ENCODE measurements at regions not wholly inside any gene's neighbourhood (a gene's known extent, or its start where the extent isn't known, plus 50 kb on each side); places are given as distances from the start of the nearest gene placed in this dataset.

DNA sequence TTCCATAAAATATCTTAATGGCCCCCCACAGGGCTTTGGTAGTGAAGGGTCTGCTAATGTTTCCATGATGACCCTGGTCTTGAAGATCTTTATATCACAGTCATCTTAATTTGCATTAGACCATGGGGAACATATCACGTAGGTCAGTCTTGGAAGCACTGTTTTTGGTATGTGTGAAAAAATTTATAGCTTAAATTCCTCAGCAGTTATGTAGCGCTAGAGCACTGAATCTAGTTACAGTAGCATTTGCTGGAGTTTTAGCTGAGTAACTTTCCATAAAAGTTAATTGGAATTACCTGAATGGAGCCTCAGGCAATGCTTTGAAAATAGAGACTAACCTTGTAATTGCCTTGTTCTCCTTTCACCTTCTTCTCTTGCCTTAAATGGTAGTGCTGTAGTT, 648.8 kb downstream of the IQCM start:
- TF ChIP-seq, protein P1, sequence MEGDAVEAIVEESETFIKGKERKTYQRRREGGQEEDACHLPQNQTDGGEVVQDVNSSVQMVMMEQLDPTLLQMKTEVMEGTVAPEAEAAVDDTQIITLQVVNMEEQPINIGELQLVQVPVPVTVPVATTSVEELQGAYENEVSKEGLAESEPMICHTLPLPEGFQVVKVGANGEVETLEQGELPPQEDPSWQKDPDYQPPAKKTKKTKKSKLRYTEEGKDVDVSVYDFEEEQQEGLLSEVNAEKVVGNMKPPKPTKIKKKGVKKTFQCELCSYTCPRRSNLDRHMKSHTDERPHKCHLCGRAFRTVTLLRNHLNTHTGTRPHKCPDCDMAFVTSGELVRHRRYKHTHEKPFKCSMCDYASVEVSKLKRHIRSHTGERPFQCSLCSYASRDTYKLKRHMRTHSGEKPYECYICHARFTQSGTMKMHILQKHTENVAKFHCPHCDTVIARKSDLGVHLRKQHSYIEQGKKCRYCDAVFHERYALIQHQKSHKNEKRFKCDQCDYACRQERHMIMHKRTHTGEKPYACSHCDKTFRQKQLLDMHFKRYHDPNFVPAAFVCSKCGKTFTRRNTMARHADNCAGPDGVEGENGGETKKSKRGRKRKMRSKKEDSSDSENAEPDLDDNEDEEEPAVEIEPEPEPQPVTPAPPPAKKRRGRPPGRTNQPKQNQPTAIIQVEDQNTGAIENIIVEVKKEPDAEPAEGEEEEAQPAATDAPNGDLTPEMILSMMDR (IDR thresholded peaks at IDR 0.05; ENCODE audit: control extremely low read depth in 1 of 3, insufficient read depth in 1 of 3, low read depth in 1 of 3, low read length in 3 of 3) = no peak
- TF ChIP-seq SIN3A (conservative IDR thresholded peaks at IDR 0.05 in 1 of 2, IDR thresholded peaks at IDR 0.05 in 1 of 2; ENCODE audit: low read depth in 1 of 2, low read length in 2 of 2) (no peak), POLR2AphosphoS5 (IDR thresholded peaks at IDR 0.05; ENCODE audit: low read depth, low read length) (no peak), EZH2 (IDR thresholded peaks at IDR 0.05; ENCODE audit: low read depth, low read length, severe bottlenecking) (no peak), EP300 (IDR thresholded peaks at IDR 0.05; ENCODE audit: borderline replicate concordance in 1 of 2, low read depth in 2 of 2, low read length in 2 of 2) (no peak), POLR2A (IDR thresholded peaks at IDR 0.05; ENCODE audit: control extremely low read depth in 1 of 2, low read depth in 2 of 2, low read length in 2 of 2) (no peak), RAD21 (IDR thresholded peaks at IDR 0.05 in 1 of 2, conservative IDR thresholded peaks at IDR 0.05 in 1 of 2; ENCODE audit: low read depth in 2 of 2, low read length in 2 of 2) (no peak), CBX8 (IDR thresholded peaks at IDR 0.05; ENCODE audit: borderline replicate concordance, low read depth, low read length) (no peak), HDAC2 (IDR thresholded peaks at IDR 0.05; ENCODE audit: borderline replicate concordance in 1 of 2, low read depth in 2 of 2, low read length in 2 of 2) (no peak), RFX5 (IDR thresholded peaks at IDR 0.05; ENCODE audit: borderline replicate concordance, low read depth, low read length) (no peak), TEAD4 (IDR thresholded peaks at IDR 0.05; ENCODE audit: low read depth, low read length) (no peak), CHD2 (IDR thresholded peaks at IDR 0.05; ENCODE audit: low read length) (no peak)
- TF ChIP-seq, protein P2, sequence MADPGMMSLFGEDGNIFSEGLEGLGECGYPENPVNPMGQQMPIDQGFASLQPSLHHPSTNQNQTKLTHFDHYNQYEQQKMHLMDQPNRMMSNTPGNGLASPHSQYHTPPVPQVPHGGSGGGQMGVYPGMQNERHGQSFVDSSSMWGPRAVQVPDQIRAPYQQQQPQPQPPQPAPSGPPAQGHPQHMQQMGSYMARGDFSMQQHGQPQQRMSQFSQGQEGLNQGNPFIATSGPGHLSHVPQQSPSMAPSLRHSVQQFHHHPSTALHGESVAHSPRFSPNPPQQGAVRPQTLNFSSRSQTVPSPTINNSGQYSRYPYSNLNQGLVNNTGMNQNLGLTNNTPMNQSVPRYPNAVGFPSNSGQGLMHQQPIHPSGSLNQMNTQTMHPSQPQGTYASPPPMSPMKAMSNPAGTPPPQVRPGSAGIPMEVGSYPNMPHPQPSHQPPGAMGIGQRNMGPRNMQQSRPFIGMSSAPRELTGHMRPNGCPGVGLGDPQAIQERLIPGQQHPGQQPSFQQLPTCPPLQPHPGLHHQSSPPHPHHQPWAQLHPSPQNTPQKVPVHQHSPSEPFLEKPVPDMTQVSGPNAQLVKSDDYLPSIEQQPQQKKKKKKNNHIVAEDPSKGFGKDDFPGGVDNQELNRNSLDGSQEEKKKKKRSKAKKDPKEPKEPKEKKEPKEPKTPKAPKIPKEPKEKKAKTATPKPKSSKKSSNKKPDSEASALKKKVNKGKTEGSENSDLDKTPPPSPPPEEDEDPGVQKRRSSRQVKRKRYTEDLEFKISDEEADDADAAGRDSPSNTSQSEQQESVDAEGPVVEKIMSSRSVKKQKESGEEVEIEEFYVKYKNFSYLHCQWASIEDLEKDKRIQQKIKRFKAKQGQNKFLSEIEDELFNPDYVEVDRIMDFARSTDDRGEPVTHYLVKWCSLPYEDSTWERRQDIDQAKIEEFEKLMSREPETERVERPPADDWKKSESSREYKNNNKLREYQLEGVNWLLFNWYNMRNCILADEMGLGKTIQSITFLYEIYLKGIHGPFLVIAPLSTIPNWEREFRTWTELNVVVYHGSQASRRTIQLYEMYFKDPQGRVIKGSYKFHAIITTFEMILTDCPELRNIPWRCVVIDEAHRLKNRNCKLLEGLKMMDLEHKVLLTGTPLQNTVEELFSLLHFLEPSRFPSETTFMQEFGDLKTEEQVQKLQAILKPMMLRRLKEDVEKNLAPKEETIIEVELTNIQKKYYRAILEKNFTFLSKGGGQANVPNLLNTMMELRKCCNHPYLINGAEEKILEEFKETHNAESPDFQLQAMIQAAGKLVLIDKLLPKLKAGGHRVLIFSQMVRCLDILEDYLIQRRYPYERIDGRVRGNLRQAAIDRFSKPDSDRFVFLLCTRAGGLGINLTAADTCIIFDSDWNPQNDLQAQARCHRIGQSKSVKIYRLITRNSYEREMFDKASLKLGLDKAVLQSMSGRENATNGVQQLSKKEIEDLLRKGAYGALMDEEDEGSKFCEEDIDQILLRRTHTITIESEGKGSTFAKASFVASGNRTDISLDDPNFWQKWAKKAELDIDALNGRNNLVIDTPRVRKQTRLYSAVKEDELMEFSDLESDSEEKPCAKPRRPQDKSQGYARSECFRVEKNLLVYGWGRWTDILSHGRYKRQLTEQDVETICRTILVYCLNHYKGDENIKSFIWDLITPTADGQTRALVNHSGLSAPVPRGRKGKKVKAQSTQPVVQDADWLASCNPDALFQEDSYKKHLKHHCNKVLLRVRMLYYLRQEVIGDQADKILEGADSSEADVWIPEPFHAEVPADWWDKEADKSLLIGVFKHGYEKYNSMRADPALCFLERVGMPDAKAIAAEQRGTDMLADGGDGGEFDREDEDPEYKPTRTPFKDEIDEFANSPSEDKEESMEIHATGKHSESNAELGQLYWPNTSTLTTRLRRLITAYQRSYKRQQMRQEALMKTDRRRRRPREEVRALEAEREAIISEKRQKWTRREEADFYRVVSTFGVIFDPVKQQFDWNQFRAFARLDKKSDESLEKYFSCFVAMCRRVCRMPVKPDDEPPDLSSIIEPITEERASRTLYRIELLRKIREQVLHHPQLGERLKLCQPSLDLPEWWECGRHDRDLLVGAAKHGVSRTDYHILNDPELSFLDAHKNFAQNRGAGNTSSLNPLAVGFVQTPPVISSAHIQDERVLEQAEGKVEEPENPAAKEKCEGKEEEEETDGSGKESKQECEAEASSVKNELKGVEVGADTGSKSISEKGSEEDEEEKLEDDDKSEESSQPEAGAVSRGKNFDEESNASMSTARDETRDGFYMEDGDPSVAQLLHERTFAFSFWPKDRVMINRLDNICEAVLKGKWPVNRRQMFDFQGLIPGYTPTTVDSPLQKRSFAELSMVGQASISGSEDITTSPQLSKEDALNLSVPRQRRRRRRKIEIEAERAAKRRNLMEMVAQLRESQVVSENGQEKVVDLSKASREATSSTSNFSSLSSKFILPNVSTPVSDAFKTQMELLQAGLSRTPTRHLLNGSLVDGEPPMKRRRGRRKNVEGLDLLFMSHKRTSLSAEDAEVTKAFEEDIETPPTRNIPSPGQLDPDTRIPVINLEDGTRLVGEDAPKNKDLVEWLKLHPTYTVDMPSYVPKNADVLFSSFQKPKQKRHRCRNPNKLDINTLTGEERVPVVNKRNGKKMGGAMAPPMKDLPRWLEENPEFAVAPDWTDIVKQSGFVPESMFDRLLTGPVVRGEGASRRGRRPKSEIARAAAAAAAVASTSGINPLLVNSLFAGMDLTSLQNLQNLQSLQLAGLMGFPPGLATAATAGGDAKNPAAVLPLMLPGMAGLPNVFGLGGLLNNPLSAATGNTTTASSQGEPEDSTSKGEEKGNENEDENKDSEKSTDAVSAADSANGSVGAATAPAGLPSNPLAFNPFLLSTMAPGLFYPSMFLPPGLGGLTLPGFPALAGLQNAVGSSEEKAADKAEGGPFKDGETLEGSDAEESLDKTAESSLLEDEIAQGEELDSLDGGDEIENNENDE (IDR thresholded peaks at IDR 0.05; ENCODE audit: insufficient replicate concordance, low read length) = no peak

All from H1 (cell line).